ENCODE measurements at regions not wholly inside any gene's neighbourhood (a gene's known extent, or its start where the extent isn't known, plus 50 kb on each side); places are given as distances from the start of the nearest gene placed in this dataset.

DNA sequence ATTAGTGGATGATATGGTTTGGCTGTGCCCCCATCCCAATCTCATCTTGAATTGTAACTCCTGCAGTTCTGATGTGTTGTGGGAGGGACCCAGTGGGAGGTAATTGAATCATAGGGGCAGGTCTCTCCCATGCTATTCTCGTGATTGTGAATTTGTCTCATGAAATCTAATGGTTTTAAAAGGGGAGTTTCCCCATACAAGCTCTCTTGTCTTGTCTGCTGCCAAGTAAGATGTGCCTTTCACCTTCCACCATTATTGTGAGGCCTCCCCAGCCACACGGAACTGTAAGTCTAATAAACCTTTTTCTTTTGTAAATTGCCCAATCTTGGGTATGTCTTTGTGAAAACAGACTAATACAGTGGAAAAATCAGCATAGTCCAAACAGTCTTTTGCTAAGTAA is 235.5 kb downstream of the TMEM161B start:
- Histone ChIP-seq H3F3A (replicated peaks; ENCODE audit: low read depth) (no peaks in the 10 kb centered on the region), H3K79me2 (replicated peaks; ENCODE audit: insufficient read depth) (no peaks in the 10 kb centered on the region), H3K27ac (ENCODE audit: low read depth) (no peak overlapping the region), H3K9me2 (ENCODE audit: insufficient read depth) (no peaks in the 10 kb centered on the region), H3K36me3 (ENCODE audit: insufficient read depth) (no peaks in the 10 kb centered on the region), H2AFZ (no peak overlapping the region), H3K27me3 (ENCODE audit: insufficient read depth) (no peaks in the 10 kb centered on the region), H3K4me2 (no peak overlapping the region), H3K4me1 (ENCODE audit: insufficient read depth) (peaks cover 7% of the 10 kb centered on the region; the same call in 1 of the 2 replicates), H4K20me1 (replicated peaks; ENCODE audit: insufficient read depth) (no peaks in the 10 kb centered on the region), H3K4me3 (no peak overlapping the region)
- Mint-ChIP-seq H3K27ac (no peak overlapping the region), H3K9me3 (no peaks in the 10 kb centered on the region), H3K27me3 (ENCODE audit: insufficient read depth, low read depth, poor library complexity) (peaks cover 2% of the 10 kb centered on the region), H3K4me1 (peaks cover 13% of the 10 kb centered on the region; the same call in 2 of the 3 replicates), H3K36me3 (ENCODE audit: low read depth) (0 out of 3 replicates have a peak, but pooled peaks cover 2% of the 10 kb centered on the region), H3K4me3 (no peak overlapping the region)
- no peak for ATAC-seq
- TF ChIP-seq CREB1 (CRISPR knock-in tag; IDR thresholded peaks at IDR 0.05; ENCODE audit: low read depth) (no peak), STAT1 (IDR thresholded peaks at IDR 0.05; ENCODE audit: unreplicated experiment) (no peak), NANOG (IDR thresholded peaks at IDR 0.05; ENCODE audit: borderline replicate concordance) (no peak), POLR2AphosphoS5 (IDR thresholded peaks at IDR 0.05; ENCODE audit: low read depth) (no peak), ZNF114 (CRISPR knock-in tag; IDR thresholded peaks at IDR 0.05) (no peak)
- TF ChIP-seq, protein P1, sequence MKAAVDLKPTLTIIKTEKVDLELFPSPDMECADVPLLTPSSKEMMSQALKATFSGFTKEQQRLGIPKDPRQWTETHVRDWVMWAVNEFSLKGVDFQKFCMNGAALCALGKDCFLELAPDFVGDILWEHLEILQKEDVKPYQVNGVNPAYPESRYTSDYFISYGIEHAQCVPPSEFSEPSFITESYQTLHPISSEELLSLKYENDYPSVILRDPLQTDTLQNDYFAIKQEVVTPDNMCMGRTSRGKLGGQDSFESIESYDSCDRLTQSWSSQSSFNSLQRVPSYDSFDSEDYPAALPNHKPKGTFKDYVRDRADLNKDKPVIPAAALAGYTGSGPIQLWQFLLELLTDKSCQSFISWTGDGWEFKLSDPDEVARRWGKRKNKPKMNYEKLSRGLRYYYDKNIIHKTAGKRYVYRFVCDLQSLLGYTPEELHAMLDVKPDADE (IDR thresholded peaks at IDR 0.05), result no peak
- TF ChIP-seq, protein P2, sequence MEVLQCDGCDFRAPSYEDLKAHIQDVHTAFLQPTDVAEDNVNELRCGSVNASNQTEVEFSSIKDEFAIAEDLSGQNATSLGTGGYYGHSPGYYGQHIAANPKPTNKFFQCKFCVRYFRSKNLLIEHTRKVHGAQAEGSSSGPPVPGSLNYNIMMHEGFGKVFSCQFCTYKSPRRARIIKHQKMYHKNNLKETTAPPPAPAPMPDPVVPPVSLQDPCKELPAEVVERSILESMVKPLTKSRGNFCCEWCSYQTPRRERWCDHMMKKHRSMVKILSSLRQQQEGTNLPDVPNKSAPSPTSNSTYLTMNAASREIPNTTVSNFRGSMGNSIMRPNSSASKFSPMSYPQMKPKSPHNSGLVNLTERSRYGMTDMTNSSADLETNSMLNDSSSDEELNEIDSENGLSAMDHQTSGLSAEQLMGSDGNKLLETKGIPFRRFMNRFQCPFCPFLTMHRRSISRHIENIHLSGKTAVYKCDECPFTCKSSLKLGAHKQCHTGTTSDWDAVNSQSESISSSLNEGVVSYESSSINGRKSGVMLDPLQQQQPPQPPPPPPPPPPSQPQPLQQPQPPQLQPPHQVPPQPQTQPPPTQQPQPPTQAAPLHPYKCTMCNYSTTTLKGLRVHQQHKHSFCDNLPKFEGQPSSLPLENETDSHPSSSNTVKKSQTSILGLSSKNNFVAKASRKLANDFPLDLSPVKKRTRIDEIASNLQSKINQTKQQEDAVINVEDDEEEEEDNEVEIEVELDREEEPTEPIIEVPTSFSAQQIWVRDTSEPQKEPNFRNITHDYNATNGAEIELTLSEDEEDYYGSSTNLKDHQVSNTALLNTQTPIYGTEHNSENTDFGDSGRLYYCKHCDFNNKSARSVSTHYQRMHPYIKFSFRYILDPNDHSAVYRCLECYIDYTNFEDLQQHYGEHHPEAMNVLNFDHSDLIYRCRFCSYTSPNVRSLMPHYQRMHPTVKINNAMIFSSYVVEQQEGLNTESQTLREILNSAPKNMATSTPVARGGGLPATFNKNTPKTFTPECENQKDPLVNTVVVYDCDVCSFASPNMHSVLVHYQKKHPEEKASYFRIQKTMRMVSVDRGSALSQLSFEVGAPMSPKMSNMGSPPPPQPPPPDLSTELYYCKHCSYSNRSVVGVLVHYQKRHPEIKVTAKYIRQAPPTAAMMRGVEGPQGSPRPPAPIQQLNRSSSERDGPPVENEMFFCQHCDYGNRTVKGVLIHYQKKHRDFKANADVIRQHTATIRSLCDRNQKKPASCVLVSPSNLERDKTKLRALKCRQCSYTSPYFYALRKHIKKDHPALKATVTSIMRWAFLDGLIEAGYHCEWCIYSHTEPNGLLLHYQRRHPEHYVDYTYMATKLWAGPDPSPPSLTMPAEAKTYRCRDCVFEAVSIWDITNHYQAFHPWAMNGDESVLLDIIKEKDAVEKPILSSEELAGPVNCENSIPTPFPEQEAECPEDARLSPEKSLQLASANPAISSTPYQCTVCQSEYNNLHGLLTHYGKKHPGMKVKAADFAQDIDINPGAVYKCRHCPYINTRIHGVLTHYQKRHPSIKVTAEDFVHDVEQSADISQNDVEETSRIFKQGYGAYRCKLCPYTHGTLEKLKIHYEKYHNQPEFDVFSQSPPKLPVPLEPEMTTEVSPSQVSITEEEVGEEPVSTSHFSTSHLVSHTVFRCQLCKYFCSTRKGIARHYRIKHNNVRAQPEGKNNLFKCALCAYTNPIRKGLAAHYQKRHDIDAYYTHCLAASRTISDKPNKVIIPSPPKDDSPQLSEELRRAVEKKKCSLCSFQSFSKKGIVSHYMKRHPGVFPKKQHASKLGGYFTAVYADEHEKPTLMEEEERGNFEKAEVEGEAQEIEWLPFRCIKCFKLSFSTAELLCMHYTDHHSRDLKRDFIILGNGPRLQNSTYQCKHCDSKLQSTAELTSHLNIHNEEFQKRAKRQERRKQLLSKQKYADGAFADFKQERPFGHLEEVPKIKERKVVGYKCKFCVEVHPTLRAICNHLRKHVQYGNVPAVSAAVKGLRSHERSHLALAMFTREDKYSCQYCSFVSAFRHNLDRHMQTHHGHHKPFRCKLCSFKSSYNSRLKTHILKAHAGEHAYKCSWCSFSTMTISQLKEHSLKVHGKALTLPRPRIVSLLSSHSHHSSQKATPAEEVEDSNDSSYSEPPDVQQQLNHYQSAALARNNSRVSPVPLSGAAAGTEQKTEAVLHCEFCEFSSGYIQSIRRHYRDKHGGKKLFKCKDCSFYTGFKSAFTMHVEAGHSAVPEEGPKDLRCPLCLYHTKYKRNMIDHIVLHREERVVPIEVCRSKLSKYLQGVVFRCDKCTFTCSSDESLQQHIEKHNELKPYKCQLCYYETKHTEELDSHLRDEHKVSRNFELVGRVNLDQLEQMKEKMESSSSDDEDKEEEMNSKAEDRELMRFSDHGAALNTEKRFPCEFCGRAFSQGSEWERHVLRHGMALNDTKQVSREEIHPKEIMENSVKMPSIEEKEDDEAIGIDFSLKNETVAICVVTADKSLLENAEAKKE (CRISPR knock-in tag; IDR thresholded peaks at IDR 0.05), result no peak
- DNase-seq (ENCODE audit: low spot score), result no peak

Data from GM23338 (cell line).